ENCODE measurements at regions not wholly inside any gene's neighbourhood (a gene's known extent, or its start where the extent isn't known, plus 50 kb on each side); places are given as distances from the start of the nearest gene placed in this dataset.

DNA sequence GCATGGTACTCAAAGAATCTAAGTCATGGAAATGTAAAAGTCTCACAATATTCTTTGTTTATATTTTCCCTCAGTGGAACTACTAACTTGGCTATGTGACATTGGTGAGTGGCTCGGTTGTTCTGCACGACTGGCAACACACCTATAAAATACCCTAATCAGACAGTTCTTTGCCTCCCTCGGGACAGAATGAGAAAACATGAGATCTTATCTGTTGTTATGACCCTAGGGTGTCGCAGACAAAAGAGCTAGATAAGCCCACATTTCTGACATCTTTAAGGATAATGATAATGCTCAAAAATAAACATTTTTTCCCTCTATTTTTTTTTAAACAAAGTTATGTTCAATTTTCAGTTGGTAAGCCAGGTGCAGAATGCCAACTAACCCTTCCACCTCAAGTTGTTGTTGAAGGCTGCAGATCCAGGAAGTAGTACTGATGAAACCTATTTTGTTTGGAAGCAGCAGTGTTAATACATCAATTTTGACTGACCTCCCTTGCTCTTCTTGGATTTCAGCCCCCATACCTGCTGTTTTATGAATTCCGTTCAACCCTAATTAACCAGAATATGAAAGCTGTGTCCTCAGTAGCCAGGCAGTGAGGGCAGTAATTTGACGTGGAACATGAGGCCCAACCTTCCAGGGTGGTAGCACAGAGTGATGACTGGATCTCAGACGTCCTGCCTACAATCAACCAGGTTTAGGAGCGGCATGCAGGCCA is 108.7 kb upstream of the DUSP10 start:
- no peak for DNase-seq (ENCODE audit: low read depth)

DNA sequence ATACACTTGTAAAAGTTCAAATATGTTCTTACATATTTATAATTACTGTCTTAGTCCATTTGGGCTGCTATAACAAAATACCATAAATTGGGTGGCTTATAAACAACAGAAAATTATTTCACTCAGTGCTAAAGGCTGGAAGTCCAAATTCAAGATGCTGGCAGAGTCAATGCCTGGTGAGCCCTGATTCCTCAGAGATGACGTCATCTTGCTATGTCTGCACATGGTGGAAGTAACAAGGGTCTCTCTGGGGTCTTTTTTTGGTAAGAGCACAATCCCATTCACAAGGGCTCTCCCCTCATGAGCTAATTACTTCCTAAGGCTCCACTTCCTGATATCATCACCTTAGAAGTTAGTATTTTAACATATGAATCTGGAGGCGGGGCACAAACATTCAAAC is 108.0 kb upstream of the DUSP10 start:
- DNase-seq (ENCODE audit: low read depth), result no peak

DNA sequence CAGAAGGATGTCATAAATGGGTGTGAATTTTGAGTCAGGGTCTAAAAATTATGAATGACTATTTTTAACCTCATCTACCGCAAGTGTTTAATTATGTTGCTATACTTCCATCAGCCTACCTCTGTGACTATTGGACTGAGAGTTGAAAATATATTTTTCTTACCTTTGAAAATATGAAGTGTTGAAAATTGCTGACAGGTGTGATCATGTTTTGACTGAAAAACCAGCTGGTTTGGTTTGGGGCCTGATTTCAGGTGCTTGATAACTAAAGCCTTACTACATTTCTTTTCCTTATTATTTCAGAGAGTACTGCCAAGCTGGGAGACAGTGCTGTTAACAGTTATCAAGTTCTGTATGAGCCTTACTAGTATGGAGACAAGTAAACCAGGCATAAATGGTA is 107.2 kb upstream of the DUSP10 start:
- no peak for DNase-seq (ENCODE audit: low read depth)

DNA sequence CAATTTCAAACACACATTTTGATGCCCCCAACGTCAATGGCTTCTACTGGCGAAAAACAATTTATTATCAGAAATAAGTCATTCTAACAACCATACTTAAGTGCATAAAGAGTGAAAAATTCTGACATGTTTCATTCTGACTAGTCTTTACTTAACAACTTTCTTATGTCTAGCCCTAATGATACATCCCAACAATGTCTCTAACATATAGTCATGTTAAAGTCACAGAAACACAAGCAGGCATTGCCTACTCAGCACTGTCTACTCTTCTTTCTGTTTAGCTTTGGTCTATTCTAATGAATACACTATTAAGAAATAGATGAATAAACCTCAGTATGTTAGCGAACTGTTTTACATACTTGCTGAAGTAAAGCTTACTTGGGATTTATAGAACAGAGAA is 105.8 kb upstream of the DUSP10 start:
- DNase-seq (ENCODE audit: low read depth), result no peak

DNA sequence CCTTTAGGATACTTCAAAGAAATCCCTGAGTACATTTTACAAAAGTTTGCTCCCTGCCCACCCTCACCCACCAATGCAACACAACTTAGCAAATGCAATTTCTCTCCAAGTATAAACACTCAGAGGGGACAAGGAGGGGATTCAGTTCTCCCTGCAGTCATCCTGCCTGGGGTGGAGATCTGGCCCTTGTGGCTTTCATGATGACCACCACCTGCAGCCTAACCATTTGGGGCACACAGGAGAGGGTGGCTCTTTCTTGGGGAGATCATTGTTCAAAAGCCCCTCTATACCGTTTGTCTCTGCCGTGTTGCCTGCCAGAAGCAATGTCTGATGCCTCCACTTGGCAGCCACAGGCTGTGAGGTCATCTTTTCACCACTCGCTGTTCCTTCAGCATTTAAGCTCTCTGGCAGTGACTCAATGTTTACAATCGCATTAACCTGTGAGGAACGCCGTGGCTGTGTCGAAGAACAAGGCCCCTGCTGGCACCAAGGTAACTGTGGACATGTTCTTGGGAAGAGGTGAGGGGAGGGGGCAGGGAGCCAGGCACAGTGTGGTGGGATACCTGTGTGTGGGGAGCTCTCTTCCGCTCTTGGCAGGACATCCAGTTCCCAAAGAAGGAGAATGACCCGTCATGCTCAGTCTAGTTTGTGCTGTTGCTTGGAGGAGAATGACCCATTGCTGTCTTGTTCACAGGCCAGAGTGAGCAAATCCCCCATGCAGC is 103.9 kb upstream of the DUSP10 start:
- DNase-seq (ENCODE audit: low read depth), result peak; percentile 78

DNA sequence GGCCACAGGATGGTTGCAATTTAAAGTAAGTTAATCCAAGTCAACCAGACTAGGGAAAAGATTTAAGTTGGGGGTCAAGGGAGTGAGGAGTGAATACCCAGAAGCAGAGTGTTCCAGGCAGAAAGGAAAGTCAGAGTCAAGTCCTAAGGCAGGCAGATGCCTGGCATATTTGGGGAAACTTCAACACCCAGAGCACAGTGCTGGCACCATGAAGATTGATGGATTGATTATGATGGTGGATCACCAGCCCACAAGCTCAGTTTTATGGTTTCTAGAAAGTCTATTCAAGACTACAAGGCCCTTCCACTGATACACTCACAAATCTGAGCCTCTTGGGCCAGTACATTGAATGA is 100.1 kb upstream of the DUSP10 start:
- no peak for DNase-seq (ENCODE audit: low read depth)

DNA sequence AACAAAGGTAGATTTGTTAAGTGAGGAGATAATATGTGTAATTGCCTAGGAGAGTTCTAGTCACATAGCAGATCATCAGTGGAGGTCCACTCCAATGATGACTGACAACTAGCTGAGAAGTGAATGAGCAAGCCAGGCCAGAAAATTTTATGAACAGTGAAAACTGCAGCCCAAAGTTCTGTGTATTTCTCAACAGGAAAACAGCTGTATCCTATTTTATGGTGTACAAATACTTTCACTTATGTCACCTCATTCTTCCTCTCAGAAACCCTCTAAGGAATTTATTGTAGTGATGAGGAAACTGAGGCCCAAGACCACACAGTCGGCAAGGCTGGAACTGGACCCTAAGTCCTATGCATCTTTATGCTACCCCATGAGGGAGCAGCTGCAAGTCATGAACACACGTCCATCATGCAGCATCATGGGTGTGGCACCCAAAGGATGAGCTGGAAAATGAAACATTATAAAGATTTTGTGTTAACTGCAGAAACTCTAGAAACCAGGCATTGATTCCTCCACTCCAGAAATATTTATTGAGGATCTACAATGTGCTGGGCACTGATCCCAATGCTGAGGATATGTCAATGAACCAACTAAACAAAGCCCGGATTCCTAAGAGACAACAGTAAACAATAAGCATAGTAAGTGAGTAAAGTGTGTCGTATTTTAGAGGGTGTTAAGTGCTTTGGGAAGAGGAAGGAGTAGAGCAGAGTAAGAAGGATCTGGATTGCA is 99.5 kb upstream of the DUSP10 start:
- peak; percentile 86 for DNase-seq (ENCODE audit: low read depth)

DNA sequence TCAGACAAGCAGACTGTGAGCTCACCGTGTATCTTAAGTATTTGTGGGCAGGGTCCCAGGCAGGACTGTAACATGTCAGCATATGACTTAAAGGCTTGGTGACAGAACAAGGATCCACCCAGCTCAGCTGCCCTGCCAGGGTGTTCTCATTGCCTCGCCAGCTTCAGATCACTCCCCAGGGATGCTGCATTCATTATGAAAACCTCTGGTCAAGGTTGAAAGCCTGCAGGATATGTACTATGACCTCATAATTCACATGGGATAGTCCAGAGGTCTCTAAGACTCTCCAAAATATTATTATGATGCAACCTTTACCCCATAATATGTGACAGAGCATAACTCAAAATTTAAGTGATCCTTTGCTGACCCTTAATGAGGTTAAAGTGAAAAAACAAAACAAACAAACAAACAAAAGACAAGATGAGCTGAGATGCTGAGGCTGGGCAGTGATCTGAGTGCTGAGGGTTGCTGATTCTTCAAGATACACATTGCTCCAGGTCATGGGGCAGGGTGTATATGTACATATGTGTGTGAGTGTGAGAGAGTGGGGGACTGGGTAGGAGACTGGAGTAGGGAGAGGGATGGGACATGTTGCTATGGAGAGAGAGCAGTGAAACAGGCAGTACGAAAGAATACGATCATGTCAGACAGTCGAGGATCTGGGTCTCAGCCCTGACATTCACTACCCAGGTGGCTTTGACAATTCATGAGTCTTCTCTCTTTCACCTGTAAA is 98.8 kb upstream of the DUSP10 start:
- peak; percentile 84 for DNase-seq (ENCODE audit: low read depth)

DNA sequence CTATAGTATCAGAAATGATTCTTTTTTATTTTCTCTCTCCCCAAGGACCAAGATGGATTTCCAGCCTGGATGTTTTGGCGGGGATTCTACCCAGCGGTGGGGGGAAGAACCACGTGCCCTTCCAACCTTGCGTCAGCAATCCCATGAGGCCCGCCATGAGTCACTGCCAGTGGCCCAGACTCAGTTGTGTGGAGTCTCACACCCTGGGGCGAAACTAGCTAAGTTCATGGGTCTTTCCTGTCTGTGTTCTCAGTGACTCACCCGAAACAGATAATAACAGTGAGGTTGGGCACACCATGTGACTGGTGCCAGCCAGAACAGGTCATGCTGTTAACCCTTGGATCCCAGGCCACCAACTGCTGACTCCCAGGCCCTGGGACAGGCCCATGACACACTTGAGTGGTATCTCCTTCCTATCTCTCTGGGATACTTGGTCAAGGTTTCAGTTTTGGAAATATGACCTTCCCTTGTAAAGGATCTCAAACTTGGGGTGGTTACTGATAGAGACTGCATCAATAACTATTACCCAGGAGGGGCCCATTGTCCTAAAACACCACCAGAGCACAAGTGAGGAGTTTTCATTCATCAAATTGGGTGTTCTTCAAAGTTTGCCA is 98.0 kb upstream of the DUSP10 start:
- DNase-seq (ENCODE audit: low read depth), result peak; percentile 99

DNA sequence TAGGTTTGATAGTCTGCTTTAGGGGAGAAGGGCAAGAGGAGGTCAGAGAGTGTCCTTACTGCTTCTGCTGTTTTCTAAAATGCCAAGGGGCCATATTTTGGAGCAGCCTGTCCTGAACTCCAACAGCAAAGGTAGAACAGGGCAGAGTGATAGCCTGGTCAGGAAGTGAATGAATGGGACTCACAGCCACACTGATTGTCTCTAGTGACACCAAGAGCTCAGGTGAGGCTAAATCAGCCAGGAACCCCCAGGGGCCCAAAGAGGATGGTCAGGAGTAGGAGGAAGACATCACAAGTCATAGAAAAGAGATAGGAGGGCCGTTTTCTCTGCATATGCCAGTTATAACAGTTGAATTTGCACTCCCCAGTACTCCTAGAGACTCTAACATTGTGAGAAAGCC is 97.4 kb upstream of the DUSP10 start:
- no peak for DNase-seq (ENCODE audit: low read depth)

DNA sequence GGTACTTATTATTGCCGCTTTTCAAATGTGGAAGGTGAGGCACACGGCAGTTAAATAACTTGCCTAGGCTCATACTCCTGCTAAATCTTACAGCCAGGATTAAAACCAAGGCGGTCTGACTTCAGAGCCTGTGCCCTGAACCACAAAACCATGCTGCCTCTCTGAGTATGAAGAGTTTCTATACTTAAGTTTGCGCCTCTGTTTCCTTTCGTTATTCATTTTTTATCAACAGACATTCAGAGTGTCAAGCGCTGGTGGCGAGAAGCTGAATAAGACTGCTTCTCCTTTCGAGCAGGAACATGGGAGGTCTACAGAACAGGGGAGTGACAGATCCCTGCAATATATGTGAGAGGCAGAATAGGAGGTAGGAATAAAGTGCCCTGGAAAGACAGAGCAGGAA is 96.0 kb upstream of the DUSP10 start:
- no peak for DNase-seq (ENCODE audit: low read depth)

DNA sequence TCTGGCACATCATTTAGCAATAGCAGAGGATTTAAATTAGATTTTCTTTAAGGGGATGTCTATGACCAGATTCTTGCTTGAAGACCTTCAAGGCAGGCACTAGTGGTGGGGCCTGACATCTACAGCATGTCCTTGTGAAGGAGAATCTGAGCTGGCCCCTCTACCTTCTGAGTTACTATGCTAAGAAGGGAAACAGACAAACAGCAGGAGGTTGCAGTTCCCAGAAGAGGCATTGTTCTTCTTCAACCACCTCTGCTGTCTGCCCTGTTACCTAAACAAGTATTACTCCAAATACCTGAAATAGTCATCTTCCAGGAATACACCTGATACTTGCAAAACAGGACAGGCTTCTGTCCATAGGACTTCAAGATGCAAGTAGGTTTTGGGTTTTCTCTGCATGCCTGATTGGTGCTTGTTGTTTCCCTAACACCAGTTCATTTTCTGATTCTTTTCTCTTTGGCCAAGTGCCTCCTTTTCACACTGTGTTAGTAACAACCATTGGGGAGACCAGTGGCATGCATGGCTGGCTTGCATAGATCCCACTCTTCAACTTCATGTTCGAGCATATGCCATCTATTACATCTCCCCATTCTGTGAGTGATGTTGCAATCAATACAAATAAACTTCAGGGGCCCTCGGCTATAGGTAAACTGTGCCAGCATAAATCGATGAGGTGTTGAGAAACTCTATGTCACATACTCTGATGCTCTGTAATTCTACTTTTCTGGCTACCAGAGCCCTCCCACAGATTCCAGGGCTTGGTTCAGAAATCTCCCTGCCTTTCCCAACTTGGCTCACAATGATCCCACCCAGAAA is 93.0 kb upstream of the DUSP10 start:
- DNase-seq (ENCODE audit: low read depth), result no peak

DNA sequence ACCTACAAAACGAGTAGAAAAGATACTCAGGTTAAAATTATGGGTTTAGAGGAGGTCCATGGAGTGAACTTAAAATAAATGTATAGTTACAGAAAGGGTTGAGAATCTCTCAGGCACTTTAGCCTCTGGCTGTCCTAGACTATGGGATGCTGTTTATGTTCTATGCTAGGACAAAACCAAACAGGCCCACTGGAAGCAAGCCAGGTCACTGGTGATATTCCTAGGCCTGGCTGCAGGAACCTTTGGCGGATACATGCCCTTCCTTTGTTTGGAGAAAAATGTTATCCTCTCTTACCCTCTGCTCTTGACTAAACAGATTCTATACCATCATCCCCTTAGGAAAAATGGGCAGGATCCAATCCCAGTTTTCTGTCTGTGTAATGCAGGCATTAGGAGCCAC is 90.7 kb upstream of the DUSP10 start:
- no peak for DNase-seq (ENCODE audit: low read depth)

DNA sequence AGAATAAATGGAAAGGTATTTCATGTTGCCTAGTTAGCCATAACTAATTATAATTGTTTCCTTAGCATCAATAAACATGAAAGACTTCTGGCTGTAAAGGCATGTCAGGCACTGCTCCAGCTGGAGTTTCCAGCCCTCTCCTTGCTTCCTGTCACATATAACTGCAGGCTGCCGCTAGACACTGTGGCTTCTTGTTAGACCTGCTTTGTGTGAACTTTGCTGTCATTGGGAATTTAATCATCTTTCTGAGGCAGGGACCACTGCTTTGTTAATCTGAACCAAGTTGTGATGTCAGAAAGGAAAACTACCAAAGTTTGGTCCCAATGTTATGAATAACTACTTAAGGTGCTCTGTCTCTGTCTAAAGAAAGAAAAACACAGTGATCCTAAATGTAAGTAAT is 90.3 kb upstream of the DUSP10 start:
- no peak for DNase-seq (ENCODE audit: low read depth)

DNA sequence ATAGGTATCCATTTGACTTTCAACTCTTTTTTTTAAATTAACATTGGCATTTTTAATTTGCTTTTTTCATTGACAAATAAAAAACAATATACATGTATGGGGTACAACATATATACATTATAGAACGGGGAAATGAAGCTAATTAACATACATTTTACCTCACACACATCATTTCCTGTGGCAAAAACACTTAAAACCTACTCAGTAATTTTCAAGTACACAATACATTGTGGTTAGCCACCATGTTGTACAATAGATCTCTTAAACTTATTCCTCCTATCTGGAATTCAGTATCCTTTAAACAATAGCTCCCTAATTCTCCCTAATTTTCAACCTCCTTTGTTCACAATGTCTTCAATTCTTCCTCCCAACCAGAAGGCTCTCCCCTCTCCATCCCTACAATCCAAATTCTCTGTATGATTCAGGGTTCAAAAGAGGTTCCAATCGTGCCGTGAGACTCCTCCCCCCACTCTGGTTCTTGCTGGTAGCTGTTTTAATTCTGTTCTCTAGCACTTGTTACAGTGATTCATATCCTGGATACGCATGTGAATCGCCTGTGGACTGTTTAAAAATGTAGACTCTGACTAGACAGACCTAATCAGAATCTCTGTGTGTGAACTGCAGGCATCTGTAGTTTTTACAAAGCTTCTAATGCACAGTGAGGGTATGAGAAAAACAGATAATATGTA is 87.6 kb upstream of the DUSP10 start:
- peak; percentile 96 for DNase-seq (ENCODE audit: low read depth)

DNA sequence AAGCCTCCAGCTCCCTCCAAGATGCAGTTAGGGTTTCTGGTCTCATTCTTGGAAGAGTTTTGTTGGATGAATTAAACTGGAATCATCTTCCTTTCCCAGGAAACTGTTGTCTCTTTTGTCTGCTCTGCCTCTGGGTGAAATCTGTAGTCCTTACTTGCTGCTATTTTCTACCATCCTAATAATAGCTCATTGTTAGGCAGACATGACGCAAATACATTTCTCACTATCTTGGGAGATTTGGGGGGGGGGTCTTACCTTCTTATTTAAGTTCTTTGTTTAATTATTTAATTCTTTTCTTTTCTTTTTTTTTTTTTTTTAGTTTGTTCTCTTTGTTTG is 85.4 kb upstream of the DUSP10 start:
- no peak for DNase-seq (ENCODE audit: low read depth)

DNA sequence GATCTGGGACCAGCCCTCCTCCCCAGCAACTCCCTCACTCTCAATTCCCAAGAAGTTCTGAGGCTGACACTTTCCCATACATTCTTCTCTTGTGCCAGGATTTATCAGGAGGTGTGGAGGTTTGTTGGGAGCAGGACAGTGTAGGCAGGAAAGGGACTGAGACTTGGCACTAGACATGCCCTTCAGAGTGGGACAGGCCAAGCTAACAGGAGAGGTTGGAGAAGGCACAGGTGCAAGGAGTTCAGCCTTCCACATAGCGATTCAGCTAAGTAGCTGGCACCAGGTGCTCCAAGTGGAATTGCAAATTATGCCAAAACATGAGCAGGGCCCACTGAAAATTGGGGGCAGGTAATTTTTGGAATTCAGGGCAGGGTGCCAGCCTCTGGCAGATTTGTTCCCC is 83.0 kb upstream of the DUSP10 start:
- no peak for DNase-seq (ENCODE audit: low read depth)

DNA sequence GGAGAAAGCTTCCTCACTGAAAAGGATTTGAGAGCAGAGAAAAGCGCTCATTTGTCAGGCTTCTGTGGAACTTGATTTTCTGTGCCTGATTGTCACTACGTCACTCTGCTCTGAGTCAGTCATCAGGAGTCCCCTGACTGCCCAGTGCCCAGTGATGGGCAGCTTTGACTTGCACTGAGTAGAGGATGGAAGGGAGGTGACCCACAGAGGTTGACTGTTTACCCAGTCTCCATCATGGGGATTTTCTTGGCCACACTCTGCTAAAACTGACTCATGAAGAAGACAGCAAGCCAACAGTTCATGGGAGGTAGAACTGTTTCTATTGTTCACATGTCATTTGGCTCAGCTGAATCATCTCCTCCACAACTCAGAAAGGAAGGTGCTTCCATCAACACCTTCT is 82.1 kb upstream of the DUSP10 start:
- DNase-seq (ENCODE audit: low read depth), result no peak

DNA sequence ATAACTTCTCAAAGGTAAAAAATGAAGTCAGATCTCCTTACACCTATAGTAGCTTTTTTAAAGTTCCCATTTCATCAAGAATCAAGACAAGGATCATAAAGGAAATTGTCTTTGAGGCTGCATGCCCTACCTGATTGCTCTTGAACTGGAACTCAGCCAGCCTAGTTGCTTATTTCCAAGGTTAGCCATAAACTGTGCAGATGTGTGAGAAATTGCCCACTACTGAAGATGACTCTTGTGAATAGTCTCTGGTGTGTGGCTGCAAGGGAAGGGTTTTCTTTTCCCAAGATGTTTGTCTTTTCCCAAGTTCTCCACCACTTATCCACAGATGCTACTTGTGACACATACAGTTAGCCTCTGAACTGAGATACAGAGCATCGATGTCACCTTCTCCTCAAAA is 81.7 kb upstream of the DUSP10 start:
- DNase-seq (ENCODE audit: low read depth), result no peak

DNA sequence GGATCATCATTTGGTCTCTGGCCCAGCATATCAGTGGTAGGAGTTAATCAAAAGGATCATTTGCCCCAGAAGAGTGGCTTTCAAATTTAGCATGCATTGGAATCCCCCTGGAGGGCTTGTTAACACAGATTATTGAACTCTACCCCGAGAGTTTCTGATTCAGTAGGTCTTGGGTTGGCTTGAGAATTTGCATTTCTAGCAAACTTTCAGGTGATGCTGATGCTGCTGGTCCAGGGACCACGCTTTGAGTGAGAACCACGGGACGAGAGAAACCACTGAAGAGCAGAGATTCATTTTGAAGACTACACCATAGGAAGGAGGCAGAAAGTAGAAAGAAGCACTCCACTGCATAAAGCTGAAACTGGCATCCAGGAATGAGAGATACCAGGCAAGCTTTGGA is 81.3 kb upstream of the DUSP10 start:
- no peak for DNase-seq (ENCODE audit: low read depth)

Measured in LHCN-M2 (cell line).